Fibroblast of skin of abdomen (primary cell): ENCODE measurements at regions not wholly inside any gene's neighbourhood (a gene's known extent, or its start where the extent isn't known, plus 50 kb on each side); places are given as distances from the start of the nearest gene placed in this dataset.

Experiments used
- DNase-seq: peaks from one replicate; pipeline ENCODE4 v3.0.0-alpha.2; 2013

DNA sequence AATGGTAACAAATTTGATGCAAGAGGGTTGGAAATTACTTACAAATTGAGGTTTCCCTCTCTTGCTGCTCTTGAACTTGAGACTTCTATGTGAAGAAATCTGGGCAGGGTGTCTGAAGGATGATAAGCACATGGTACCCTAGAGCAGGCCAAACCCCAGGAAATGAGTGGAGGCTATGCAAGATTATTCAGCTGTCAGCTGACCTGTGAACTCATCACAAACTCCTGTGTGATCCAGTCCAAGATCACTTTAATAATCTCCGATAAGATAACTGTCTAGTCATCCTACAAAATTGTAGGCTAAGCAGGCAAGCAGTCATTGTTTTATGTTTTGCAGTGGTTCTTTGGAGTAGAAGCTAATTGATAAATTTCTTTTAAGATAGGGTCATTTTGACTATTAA is 213.1 kb downstream of the BTBD3 start:
- DNase-seq, result no peak

DNA sequence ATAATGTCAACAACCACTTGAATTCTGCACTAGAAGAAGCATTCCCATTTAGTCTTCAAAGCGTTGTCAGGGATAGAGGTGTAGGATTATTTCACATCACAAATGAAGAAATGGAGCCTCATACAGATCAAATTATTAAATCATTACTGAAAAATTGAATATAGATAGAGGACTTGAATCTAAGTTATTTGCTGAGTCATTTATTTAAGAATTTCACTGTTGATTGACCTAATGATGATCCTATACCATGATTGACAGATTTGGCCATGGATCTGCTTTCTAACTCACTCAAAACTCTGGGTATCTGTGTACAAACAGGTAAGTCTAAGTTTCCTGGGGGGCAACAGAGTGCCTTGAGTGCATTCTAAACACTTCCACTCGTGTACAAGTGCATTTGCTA is 215.9 kb downstream of the BTBD3 start:
- DNase-seq, result no peak

DNA sequence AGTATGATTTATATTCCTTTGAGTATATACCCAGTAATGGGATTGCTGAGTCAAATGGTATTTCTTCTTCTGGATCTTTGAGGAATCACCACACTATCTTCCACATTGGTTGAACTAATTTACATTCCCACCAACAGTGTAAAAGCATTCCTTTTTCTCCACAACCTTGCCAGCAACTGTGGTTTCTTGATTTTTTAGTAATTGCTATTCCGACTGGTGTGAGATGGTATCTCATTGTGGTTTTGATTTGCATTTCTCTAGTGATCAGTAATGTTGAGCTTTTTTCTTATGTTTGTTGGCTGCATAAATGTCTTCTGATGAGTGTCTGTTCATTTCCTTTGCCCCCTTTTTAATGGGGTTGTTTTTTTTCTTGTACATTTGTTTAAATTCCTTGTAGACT is 228.3 kb downstream of the BTBD3 start:
- peak; percentile 65 for DNase-seq

DNA sequence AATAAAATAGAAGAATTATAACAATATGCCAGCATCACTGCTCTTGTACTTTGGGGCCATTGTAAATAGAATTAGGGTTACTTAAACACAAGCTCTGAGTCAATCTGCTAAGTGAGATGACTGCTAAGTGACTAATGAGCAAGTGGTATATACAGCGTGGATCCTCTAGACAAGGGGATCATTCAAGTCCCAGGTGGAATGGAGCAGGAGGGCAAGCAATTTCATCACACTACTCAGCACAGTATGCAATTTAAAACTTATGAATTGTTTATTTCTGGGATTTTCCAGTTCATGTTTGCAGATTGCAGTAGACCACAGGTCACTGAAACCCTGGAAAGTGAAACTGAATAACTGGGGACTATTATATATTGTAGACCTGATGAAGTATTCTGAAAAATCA is 235.3 kb downstream of the BTBD3 start:
- peak; percentile 61 for DNase-seq

DNA sequence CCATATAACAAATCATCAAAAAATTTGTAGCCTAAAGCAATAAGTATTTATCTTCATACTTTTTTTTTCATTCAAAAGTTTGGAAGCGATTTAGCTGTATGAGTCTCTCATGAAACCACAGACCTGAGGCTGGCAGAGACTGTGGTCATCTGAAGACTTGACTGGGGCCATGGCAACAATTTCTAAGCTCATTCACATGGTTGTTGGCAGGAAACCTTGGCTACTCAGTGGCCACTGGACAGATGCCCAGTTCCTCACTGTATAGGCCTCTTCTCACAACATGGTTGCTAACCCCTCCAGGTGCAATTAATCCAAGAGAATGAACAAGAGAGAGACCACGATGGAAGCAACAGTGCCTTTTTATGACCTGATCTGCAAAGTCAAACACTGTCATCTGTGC is 235.9 kb downstream of the BTBD3 start:
- peak; percentile 51 for DNase-seq

DNA sequence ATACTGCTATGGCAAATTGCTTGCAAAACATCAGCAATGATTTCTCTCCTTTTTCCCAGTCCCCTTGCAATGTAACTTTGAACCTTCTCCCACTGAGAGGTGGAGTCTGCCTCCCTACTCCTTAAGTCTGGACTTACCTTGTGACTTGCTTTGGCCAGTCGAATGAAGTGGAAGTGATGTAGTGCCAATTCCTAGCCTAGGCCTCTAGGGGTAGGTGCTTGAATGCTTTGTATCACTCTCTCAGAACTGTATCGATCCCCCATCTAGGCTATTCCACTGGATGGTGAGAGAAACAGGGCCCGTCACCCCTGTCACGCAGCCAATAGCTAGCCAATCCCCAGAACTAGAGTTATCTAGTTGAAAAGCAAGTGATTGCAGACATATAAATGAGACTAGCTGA is 238.6 kb downstream of the BTBD3 start:
- DNase-seq, result no peak

DNA sequence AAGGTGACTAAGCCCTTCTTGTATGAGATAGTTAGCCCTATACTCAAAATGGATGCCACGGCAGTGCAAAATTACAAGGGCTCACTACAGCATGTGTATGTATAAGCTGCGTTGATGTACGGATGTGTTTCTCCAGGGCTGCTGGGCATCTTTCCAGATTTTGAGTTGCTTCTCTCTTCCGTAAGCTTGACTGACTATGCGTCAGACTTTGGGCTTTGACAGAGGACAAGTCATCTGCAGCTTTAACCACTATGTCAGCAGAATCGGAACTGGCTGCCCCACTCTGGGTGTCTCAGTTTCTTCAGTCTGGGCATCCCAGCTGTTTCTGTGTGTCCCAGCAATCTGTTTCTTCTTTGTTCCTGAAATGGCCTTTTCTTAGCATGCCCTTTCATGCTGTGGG is 241.6 kb downstream of the BTBD3 start:
- DNase-seq, result peak; percentile 84

DNA sequence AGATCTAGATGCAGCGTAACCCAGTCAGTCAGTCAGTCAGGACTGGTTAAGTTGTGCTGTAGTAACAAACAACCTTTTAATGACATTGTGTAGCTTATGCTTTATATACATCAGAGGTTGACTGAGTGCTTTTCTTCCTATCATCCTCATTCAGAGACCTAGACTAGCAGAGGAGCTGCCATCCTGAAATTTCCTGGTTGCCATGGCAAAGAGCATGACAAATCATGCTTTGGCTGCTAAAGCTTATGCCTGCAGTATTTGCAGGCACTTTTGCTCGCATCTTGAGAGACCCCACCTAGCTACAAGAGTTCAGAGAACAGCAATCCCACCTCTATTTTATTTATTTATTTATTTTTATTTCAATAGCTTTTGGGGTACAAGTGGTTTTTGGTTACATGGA is 244.0 kb downstream of the BTBD3 start:
- DNase-seq, result no peak

DNA sequence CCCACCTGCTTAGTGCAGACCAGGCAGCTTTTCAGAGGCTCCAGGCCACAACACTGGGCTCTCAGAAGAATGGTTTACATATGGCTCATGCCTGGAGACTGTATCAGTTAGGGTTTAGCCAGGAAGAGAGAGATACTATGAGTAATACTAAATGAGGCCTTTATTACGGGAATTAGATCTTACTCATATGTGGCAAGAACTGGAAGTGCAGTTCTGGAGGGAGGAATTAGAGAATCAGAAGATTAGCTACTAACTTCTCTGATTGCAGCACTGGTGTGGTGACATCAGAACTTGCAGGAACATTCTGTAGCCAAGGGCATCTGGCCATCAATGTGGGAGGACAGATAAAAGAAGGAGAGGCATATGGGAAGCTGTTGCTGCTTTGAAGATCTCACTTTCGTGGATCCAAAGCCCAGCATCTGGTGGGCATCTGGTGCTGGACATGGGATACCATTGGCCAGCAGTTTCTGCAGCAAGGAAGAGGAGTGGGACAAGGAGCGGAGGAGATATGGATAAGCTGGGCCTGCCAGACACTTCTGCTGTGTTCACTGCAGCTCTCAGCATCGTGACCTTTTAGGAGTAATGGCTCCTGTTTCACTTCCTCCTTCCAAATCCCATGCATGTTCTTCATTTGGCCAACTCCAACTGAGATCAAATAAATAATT is 248.5 kb downstream of the BTBD3 start:
- peak; percentile 93 for DNase-seq

DNA sequence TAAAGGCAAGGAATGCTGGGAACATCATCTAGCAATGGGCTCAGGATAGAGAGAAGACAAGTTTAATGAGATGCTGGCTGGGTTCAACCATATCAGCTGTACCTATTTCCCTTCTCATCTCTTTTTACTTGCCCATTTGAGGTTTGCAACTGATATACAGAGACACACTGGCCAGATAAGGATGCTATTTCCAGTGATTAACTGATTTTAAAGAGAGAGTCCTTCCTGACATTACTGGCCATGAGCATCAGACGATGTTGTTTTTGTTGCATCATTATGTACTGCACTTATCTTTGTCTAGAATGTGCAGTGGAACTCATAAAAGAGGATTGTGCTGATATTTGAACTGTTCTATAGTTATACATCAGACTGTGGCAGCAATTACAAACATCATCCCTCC is 252.7 kb downstream of the BTBD3 start:
- DNase-seq, result no peak

DNA sequence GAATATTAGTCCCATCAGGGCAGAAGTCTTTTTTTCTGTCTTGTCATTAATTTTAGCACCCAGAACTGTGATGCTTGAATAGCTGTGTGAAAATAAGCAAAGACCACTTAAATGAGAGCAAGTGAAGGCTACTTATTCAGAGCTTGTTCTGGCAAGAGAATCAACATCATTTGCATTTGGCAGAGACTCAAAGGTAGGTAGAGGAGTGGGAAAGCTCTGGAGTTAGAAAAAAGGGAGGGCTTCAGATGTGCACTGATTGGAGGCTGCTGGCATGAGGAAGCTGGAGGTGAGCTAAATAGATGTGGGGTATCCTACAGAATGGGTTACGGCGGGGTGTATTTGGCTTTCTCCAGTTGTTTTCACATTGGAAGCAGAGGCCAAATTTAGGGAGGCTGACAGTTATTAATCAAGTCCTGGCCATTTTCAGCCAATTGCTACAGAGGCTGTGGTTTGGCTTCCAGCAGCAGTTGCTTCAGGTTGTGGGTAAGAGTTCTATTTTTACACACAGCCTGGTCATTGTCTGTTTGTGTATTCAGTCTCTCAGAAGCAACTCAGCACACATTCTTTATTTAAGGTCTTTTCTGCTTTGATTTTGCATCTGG is 254.3 kb downstream of the BTBD3 start:
- peak; percentile 88 for DNase-seq

DNA sequence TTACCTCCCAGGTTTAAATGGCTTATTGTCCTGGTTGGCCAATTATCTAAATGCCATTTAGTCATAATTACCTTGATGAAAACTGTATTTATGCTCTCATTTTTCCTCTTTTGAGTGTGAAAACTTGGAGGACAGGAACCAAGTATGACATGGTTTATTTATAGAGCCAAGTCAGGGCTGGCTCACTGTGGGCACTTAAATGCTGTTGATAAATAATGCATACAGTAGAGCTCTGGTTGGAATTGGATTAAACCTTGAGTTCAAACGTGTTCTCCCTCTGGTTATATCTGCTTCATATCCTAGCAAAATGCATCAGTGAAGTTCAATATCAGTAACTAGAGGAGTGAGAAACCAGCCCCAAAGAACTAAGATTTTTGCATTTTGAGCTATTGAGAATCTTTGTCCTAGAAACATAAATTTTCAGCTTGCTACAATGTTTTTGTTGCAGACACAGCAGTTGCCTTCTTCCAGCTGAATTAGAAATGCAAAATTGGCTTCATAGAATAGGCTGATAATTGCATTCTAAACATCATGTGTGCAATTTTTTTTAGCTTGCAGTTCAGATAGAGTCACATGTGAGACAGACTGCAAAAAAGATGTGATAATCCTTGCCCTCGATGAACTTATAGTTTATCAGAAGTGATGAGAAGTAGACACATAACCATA is 255.8 kb downstream of the BTBD3 start:
- no peak for DNase-seq

DNA sequence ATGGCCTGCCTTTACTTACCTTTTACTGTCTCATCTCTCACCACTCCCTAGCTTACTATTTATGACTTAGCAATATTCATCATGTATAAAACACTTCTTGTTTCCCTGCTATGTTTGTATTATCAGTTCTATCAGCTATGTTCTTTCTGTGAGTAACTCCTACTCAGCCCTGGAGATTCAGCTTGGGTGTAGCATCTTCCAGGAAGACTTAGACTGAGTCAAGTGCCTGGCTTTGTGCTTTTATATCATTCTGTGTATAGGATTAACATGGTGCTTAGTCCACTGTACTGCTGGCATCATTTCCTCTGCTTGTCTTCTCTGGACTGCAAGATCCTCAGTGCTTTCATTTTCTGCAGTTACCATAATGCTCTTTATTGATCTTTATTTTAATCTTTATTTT is 257.8 kb downstream of the BTBD3 start:
- no peak for DNase-seq

DNA sequence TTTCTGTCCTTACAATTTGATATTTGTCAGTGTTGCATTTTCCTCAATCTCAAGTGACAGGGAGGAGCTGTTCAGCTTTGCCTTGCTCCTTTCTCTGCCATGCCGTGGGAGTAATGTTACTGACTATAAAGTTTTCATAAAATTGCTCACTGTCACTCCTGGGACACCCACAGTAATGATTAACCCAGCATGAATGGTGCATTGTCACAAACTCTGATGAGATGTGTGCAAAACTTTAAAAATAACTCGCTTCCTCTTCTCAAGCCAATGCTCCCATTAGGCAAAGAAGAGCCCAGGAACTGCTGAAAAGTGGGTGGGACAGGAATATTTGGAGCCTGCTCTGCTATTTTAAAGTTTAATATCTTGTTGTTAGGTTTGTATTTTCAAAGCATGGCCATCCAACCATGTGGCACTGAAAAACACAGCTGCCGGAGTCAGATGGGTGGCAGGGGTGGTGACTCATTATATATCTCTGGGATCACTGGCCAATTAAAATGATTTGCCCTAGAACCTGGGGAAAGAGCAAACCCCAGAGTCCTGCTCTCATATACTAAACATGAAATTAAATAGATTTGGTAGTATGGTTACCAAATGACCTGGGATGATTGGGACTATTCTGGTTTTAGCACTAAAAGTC is 260.1 kb downstream of the BTBD3 start:
- DNase-seq, result no peak

DNA sequence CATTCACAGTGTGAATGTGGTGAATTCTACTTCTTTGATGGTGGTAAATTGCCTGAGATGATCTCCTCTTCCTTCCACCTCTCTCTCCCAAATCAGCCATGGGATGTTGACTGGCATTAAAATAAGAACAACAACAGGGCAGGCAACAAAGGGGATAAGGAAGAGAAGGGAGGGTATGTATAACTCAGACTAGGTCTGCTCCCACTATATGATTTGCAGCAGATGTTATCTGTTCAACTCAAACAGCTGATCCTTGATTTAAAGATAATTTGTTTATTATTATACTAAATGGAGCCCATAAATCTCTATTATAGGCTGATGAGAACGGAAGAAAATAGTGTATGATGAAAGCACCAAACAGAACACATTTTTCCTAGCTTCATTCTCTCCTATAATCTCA is 262.0 kb downstream of the BTBD3 start:
- no peak for DNase-seq

DNA sequence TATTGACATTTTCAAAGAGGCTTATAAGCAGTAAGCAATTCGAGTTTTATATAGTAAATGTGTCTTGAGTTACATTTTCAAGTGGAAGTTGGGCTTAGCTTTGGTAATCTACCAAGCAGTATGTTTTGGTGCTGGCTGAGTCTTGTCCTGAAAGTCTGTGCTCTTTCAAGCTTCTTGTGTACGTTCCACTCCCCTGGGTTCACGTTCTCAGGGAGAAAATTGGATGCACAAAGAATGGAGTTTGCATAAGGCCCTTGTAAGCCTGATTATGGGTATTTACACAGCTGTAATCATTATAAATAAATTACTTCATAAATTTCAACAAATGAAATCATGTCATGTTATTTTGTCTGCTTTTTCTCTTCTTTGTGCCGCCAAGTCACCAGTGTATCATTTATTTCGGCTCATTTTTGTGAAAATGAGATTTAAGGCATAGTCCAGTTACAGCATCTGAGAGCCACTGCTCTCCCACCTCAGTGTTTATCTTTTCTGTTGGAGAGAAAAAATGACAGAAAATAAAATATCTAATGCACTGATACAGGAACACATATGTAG is 262.5 kb downstream of the BTBD3 start:
- no peak for DNase-seq

DNA sequence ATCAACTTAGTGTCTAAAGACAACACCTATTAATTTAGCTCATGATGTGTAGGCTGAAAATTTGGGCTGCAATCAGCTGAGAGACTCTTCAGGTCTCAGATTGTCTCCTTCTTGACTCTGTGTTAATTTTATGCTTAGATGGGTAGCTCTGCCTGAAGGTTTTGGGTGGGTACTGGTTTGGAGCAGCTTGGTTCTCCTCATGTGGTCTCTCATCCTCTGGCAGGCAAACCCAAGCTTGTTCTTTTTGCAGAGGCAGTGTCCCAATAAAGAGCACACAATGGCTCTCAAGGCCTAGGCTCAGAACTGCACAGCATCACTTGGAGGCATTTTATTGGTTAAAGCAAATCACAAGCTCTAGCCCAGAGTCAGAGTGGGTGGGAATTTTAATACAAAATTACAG is 280.6 kb downstream of the BTBD3 start:
- DNase-seq, result no peak

DNA sequence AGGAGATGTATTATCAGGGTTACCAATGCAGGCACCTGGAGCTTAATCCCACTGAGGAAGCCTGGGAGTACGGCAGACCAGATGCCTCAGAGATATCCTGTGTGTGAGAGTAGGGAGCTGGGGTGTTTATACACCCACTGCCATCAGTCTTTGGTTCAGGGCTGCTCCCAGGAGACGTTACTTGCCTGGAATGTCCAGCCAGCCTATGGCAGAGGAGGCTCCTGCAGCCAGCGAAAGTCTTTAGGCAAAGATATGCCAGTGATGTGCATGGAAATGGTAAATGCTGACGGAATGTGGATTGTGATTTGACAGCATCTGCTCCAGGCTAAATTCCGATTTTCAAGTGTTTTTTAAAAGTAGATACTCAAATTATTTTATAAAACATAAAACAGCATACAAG is 282.0 kb downstream of the BTBD3 start:
- no peak for DNase-seq

DNA sequence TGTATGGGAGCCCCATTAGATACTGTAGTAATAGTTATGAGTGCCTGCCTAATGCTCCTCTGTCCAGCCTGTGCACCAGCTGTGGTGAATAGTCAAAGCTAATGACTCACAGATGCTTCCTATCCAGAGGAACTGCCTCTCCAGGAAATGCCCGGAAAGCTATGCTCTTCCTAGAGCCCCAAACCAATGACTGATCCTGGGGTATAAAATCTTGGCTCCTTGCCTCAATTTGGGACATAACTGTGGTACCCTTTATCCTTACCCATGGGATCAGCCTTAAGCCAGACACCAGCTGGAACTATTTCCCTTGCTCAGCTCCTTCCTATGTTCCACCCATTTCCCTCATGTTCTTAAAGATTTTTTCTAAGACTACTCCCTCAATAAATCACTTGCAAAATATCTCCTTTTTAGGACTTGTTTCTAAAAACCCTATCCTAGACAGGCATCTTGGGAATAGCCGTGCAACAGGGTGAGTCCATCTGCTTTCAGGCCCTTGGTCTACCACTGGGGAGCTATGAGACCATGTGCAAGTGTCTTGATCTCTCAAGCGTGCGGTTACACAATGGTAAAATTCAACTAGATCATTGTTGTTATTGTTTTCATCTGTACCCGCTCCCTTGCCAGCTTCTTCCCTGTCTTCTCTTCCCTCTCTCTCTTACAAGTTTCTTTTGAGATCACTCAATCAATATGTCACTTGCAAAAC is 283.7 kb downstream of the BTBD3 start:
- DNase-seq, result peak; percentile 75

DNA sequence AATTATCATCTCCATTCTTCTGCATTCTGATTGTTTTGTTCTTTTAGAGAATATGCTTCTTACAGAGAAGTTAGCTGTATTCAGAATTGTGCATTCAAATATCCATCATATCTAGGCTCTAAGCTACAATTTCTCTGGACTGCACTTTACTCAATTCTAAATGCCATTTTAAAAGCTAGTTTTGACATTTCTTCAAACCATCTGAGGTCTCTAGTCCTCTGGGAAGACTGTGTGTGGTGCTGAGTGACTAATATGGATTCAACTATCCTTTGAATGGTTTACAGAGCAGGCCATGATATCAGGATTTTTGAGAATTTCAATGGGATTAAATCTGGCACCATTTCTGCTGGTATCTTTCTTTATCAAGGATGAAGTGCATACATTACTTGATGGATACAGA is 285.7 kb downstream of the BTBD3 start:
- no peak for DNase-seq

DNA sequence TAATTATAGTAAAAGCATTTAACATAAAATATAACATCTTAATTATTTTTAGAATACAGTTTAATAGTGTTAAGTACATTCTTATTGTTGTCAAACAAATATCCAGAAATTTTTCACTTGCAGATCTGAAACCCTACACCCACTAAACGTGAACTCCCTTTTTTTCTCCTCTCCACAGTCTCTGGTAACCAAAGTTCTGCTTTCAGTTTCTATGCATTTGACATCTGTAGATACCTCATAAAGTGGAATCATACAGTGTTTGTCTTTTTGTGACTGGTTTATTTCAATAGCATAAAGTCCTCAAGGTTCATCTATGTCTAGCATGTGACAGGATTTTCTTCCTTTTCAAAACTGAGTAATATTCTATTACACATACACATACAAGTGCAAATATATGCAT is 286.3 kb downstream of the BTBD3 start:
- no peak for DNase-seq

DNA sequence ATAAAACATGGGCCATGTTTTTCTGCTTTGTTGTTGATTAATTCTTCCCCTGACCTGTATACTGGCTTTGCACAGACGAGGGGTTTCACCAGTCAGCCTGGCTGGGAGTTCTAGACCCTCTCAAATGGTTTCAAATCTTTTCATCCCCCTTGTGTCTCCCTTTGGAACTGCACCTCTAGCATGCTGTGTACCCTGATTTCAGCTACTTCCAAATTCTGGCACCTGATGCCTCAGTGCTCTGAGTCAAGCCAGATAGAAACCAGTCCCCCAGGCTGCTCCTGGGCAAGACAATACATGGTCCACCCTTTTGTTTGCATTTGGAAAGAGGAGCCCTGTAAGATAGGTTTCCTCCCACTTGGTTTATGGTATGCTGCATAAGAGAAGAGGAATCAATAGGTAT is 290.2 kb downstream of the BTBD3 start:
- peak; percentile 40 for DNase-seq

DNA sequence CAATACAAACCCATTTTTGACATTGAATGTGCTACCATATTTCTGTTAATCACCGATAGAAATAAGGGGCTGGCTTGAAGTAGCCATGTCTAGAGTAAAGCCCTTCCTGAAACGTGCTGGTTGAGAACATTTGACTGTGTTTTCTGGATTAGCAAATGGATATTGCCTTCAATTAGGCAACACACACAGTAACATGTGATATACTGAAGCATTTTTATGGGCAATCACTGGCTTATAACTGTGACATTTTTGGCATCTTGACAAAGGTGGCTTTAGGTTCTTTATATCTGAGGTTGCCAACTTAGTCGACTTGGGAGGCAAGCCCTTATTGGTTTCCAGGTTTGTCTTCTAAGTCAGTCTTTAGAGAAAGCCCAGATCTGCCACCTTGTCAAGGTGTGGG is 292.9 kb downstream of the BTBD3 start:
- DNase-seq, result no peak
